H1 (cell line): ENCODE measurements at regions not wholly inside any gene's neighbourhood (a gene's known extent, or its start where the extent isn't known, plus 50 kb on each side); places are given as distances from the start of the nearest gene placed in this dataset.

Experiments used
- CTCF ChIA-PET: fragments of 300-600 bp; sonication (Branson Sonifier 250); formaldehyde crosslinking; loops from one replicate; lab custom pipeline; 2021; ENCODE audit not compliant: partially characterized antibody; lab: Charles Lee
- POLR2A ChIA-PET: fragments of 300-600 bp; sonication (Branson Sonifier 250); formaldehyde crosslinking; loops from one replicate; lab custom pipeline; 2021; ENCODE audit warnings: inconsistent platforms; ENCODE audit not compliant: partially characterized antibody; lab: Charles Lee
- DNase-seq, 2 experiments: peaks; one replicate each; pipeline versions ENCODE4 v3.0.0 to v3.0.0-alpha.2; 2010 to 2022; ENCODE audit warnings: low spot score in 2 of 2, low read depth in 1 of 2, mixed read lengths in 1 of 2
- FAIRE-seq: peaks from 2 replicates; lab custom pipeline; 2011; peaks lifted over from hg19 to GRCh38; lab: Jason Lieb, UNC
- H2AFZ ChIP-seq: 2 replicates; pipeline ENCODE4 v1.8.1; 2012; ENCODE audit warnings: low read length, inconsistent platforms
- H2AK5ac ChIP-seq: 2 replicates; pipeline ENCODE4 v1.6.1; 2013; ENCODE audit warnings: low read depth, low read length
- H2BK120ac ChIP-seq: replicated peaks from 2 replicates; pipeline ENCODE3; 2013; ENCODE audit warnings: low read depth, low read length, inconsistent platforms
- H2BK12ac ChIP-seq: 2 replicates; pipeline ENCODE4 v1.6.1; 2013; ENCODE audit warnings: low read depth, low read length
- H2BK15ac ChIP-seq: 2 replicates; pipeline ENCODE4 v1.6.1; 2013; ENCODE audit warnings: low read length
- H2BK20ac ChIP-seq: 2 replicates; pipeline ENCODE4 v1.6.1; 2013; ENCODE audit warnings: low read length
- H2BK5ac ChIP-seq: 2 replicates; pipeline ENCODE4 v1.6.1; 2013; ENCODE audit warnings: low read depth, low read length
- H3K14ac ChIP-seq: 2 replicates; pipeline ENCODE4 v1.6.1; 2013; ENCODE audit warnings: inconsistent platforms; ENCODE audit not compliant: insufficient read length
- H3K18ac ChIP-seq: 2 replicates; pipeline ENCODE4 v1.6.1; 2013; ENCODE audit warnings: low read length; ENCODE audit errors: extremely low read depth
- H3K23ac ChIP-seq: 2 replicates; pipeline ENCODE4 v1.6.1; 2013; ENCODE audit warnings: inconsistent platforms; ENCODE audit not compliant: insufficient read length
- H3K23me2 ChIP-seq: 2 replicates; pipeline ENCODE4 v1.6.1; 2013; ENCODE audit warnings: low read depth, low read length
- H3K27ac ChIP-seq: 2 replicates; pipeline ENCODE4 v1.6.1; 2011; ENCODE audit warnings: low read depth, low read length, inconsistent platforms
- H3K27me3 ChIP-seq, 4 experiments: replicated peaks in 1 of 4; 1 replicate in 1 of 4; 2 replicates in 3 of 4; pipeline versions ENCODE4 v1.6.1 to v1.8.1; 2011 to 2013; ENCODE audit warnings: low read length in 3 of 4, mild to moderate bottlenecking in 3 of 4, inconsistent platforms in 2 of 4, mixed read lengths in 2 of 4, moderate library complexity in 1 of 4; ENCODE audit not compliant: control insufficient read depth in 3 of 4, insufficient read depth in 3 of 4; ENCODE audit errors: extremely low read depth in 1 of 4
- H3K36me3 ChIP-seq, 4 experiments: 2 replicates each; pipeline versions ENCODE4 v1.6.1 to v1.8.1; 2011 to 2013; ENCODE audit warnings: mild to moderate bottlenecking in 4 of 4, low read length in 3 of 4, moderate library complexity in 2 of 4, control low read depth in 1 of 4, inconsistent platforms in 1 of 4; ENCODE audit not compliant: insufficient read depth in 4 of 4, control insufficient read depth in 2 of 4
- H3K4ac ChIP-seq: replicated peaks from 2 replicates; pipeline ENCODE3; 2013; ENCODE audit warnings: low read length, low read depth, mixed read lengths, inconsistent platforms; ENCODE audit not compliant: insufficient read length
- H3K4me1 ChIP-seq, 4 experiments: replicated peaks in 1 of 4; 1 replicate in 1 of 4; 2 replicates in 3 of 4; pipeline versions ENCODE4 v1.6.1 to v1.8.1; 2011 to 2013; ENCODE audit warnings: low read length in 3 of 4, inconsistent platforms in 2 of 4, mixed read lengths in 1 of 4; ENCODE audit not compliant: insufficient read depth in 4 of 4, control insufficient read depth in 3 of 4
- H3K4me2 ChIP-seq, 2 experiments: 2 replicates each; pipeline versions ENCODE4 v1.6.1 to v1.8.1; 2011 to 2013; ENCODE audit warnings: low read depth in 2 of 2, low read length in 2 of 2, control low read depth in 1 of 2, inconsistent platforms in 1 of 2, mild to moderate bottlenecking in 1 of 2; ENCODE audit not compliant: insufficient read depth in 1 of 2
- H3K4me3 ChIP-seq, 4 experiments: fragments of 200-600, 300-600 bp in 1 of 4; sonication (generic), shearing (Covaris generic), sonication (Bioruptor Twin) in 1 of 4; 2 replicates each; pipeline versions ENCODE4 v1.5.1 to v1.8.1; 2011 to 2016; ENCODE audit warnings: low read length in 4 of 4, low read depth in 3 of 4, control low read depth in 2 of 4, inconsistent platforms in 2 of 4, mild to moderate bottlenecking in 2 of 4, mixed read lengths in 1 of 4, moderate library complexity in 1 of 4; ENCODE audit not compliant: insufficient read depth in 2 of 4; ENCODE audit errors: extremely low read depth in 1 of 4
- H3K56ac ChIP-seq: replicated peaks from 2 replicates; pipeline ENCODE3; 2013; ENCODE audit warnings: low read depth, mild to moderate bottlenecking, mixed read lengths, low read length, inconsistent platforms; ENCODE audit not compliant: insufficient read length
- H3K79me1 ChIP-seq: 2 replicates; pipeline ENCODE4 v1.6.1; 2013; ENCODE audit warnings: low read depth, low read length, control low read depth
- H3K79me2 ChIP-seq, 2 experiments: 2 replicates each; pipeline versions ENCODE4 v1.6.1 to v1.8.1; 2012 to 2013; ENCODE audit warnings: low read length in 2 of 2, mild to moderate bottlenecking in 2 of 2, inconsistent platforms in 1 of 2; ENCODE audit not compliant: insufficient read depth in 2 of 2, control insufficient read depth in 1 of 2
- H3K9ac ChIP-seq, 4 experiments: replicated peaks in 1 of 4; 1 replicate in 1 of 4; 2 replicates in 3 of 4; pipeline versions ENCODE4 v1.6.1 to v1.8.1; 2011 to 2013; ENCODE audit warnings: low read depth in 3 of 4, low read length in 3 of 4, control low read depth in 2 of 4, mild to moderate bottlenecking in 2 of 4, moderate library complexity in 2 of 4, inconsistent platforms in 1 of 4; ENCODE audit errors: extremely low read depth in 1 of 4
- H3K9me3 ChIP-seq, 2 experiments: 2 replicates each; pipeline versions ENCODE4 v1.6.1 to v1.8.1; 2012 to 2013; ENCODE audit warnings: mild to moderate bottlenecking in 2 of 2, moderate library complexity in 2 of 2, control low read depth in 1 of 2, inconsistent platforms in 1 of 2, low read depth in 1 of 2, low read length in 1 of 2, mixed read lengths in 1 of 2; ENCODE audit not compliant: insufficient read depth in 2 of 2
- H4K20me1 ChIP-seq, 2 experiments: replicated peaks in 1 of 2; 2 replicates each; pipeline versions ENCODE3 to v1.8.1; 2011 to 2013; ENCODE audit warnings: inconsistent platforms in 2 of 2, low read length in 2 of 2, mild to moderate bottlenecking in 1 of 2; ENCODE audit not compliant: insufficient read depth in 2 of 2, control insufficient read depth in 1 of 2
- H4K5ac ChIP-seq: 2 replicates; pipeline ENCODE4 v1.6.1; 2013; ENCODE audit warnings: low read length, low read depth, mixed read lengths, inconsistent platforms; ENCODE audit not compliant: insufficient read length
- H4K8ac ChIP-seq: 2 replicates; pipeline ENCODE4 v1.8.0; 2013; ENCODE audit warnings: mild to moderate bottlenecking, moderate library complexity, low read length, inconsistent platforms; ENCODE audit not compliant: insufficient read depth; ENCODE audit errors: extremely low read depth
- H4K91ac ChIP-seq: replicated peaks from 2 replicates; pipeline ENCODE3; 2013; ENCODE audit warnings: low read length, mixed read lengths, inconsistent platforms; ENCODE audit not compliant: insufficient read length
- POU5F1 ChIP-seq: IDR thresholded peaks from 2 replicates; pipeline ENCODE4 v1.6.1; 2011; ENCODE audit warnings: low read depth, mild to moderate bottlenecking, low read length, moderate library complexity
- WGBS, 2 experiments: shearing (Covaris generic) in 1 of 2; methylation state at CpG; one replicate each; pipeline versions ENCODE4 v1.1.6 to v1.1.7; 2013 to 2015; ENCODE audit warnings: low lambda C conversion rate in 2 of 2, mixed read lengths in 2 of 2, inconsistent platforms in 1 of 2, low coverage in 1 of 2, missing lambda C conversion rate in 1 of 2; ENCODE audit not compliant: insufficient replicate concordance in 2 of 2, insufficient coverage in 1 of 2, insufficient read length in 1 of 2; ENCODE audit errors: extremely low coverage in 1 of 2, missing lambda C conversion rate in 1 of 2; 5-methylcytosine and 5-hydroxymethylcytosine counted together

DNA sequence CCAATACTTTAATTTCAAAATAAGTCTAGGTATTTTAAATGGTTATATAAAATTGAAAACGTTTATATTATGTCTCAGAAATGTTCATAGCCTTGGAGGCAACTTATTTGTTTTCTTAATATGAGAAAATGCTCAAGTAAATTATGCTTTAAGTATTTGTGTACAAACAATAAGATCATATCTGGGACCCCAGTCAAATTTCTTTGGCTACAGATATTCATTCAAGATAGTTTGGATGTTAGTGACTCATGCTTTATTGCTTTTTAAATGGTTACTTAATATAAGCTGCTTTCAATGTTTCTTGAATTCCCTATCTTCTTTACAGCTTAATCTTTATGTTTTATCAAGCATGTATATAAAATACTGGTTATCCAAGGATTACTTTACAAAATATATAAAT, 291.3 kb downstream of the KCNC2 start:
- H3K23me2 ChIP-seq: no peaks in the 10 kb centered on the region
- H3K56ac ChIP-seq: no peak overlapping the region
- DNase-seq (no peak), FAIRE-seq (no peak)
- H3K4ac ChIP-seq: no peak overlapping the region
- H2BK120ac ChIP-seq: no peak overlapping the region
- H3K9me3 ChIP-seq: no peaks in the 10 kb centered on the region
- H3K9ac ChIP-seq: no peak overlapping the region
- no peak overlapping the region for H3K27ac ChIP-seq
- CTCF ChIA-PET: interaction anchor here (0.6 to 1.6 kb wide), 4 partner anchors 13 to 1542 kb away, joined by 3 to 12 read pairs (median 3); no protein-coding TSS in a partner anchor
- no peak overlapping the region for H2BK12ac ChIP-seq
- H2BK15ac ChIP-seq: no peak overlapping the region
- no peak overlapping the region for H2BK20ac ChIP-seq
- H4K8ac ChIP-seq: no peak overlapping the region
- 0% methylated on average over 1 of the region's 1 CpG; no CpG with 5 or more reads in 1 of the 2 experiments for WGBS, 2 experiments
- H2AK5ac ChIP-seq: no peak overlapping the region
- H3K36me3 ChIP-seq: no peaks in the 10 kb centered on the region
- H4K5ac ChIP-seq: no peak overlapping the region
- no peaks in the 10 kb centered on the region for H3K79me1 ChIP-seq
- no peaks in the 10 kb centered on the region for H3K27me3 ChIP-seq
- no peak overlapping the region for H3K18ac ChIP-seq
- H3K4me3 ChIP-seq: no peak overlapping the region
- H3K4me2 ChIP-seq: no peak overlapping the region
- POLR2A ChIA-PET: no interaction called here
- no peak overlapping the region for H2AFZ ChIP-seq
- H2BK5ac ChIP-seq: no peak overlapping the region
- no peak overlapping the region for H3K14ac ChIP-seq
- H3K4me1 ChIP-seq: no peaks in the 10 kb centered on the region
- no peaks in the 10 kb centered on the region for H3K79me2 ChIP-seq
- no peaks in the 10 kb centered on the region for H4K20me1 ChIP-seq
- no peak for TF ChIP-seq POU5F1
- TF ChIP-seq, all 59 proteins: peak for 0
- Histone ChIP-seq H3K23ac (no peak overlapping the region), H4K91ac (no peak overlapping the region)
